ENCODE measurements at regions not wholly inside any gene's neighbourhood (a gene's known extent, or its start where the extent isn't known, plus 50 kb on each side); places are given as distances from the start of the nearest gene placed in this dataset.

- intact Hi-C loops (cut with micrococcal nuclease), result loop anchor here (2.0 to 5.0 kb wide), 3 partner anchors 83 to 779 kb away; no protein-coding TSS in a partner anchor
- ChIA-PET CTCF (interaction anchor here (0.6 to 4.1 kb wide), 95 partner anchors 8 to 1582 kb away, joined by 3 to 101 read pairs (median 5); no protein-coding TSS in a partner anchor), POLR2A (interaction anchor here (0.7 to 1.3 kb wide), 5 partner anchors 16 to 779 kb away, joined by 3 to 4 read pairs (median 4); no protein-coding TSS in a partner anchor)
- Mint-ChIP-seq H3K4me1 (ENCODE audit: insufficient read depth, unreplicated experiment) (no peaks in the 10 kb centered on the region), H3K27ac (ENCODE audit: low read depth, unreplicated experiment) (no peak overlapping the region), H3K9me3 (ENCODE audit: unreplicated experiment) (no peaks in the 10 kb centered on the region), H3K36me3 (ENCODE audit: insufficient read depth, unreplicated experiment) (no peaks in the 10 kb centered on the region), H3K4me3 (ENCODE audit: unreplicated experiment) (no peak overlapping the region), H3K27me3 (ENCODE audit: insufficient read depth, unreplicated experiment) (peaks cover 25% of the 10 kb centered on the region)
- DNase-seq (ENCODE audit: unreplicated experiment), result peak; percentile 61
- BruUV-seq (replicated peaks), result no TSS peak
- peak; percentile 83 for TF ChIP-seq CTCF (IDR thresholded peaks at IDR 0.05; ENCODE audit: unreplicated experiment)
These were observed 89.8 kb upstream of the PAX1 start for GRCh38 chr20:21615617-21616080.

- no peak for TF ChIP-seq CTCF (IDR thresholded peaks at IDR 0.05; ENCODE audit: unreplicated experiment)
- intact Hi-C loops (cut with micrococcal nuclease), result loop anchor here (2.0 to 5.0 kb wide), 3 partner anchors 83 to 778 kb away; no protein-coding TSS in a partner anchor
- Mint-ChIP-seq H3K27me3 (ENCODE audit: insufficient read depth, unreplicated experiment) (peaks cover 18% of the 10 kb centered on the region), H3K36me3 (ENCODE audit: insufficient read depth, unreplicated experiment) (no peaks in the 10 kb centered on the region), H3K4me3 (ENCODE audit: unreplicated experiment) (no peak overlapping the region), H3K9me3 (ENCODE audit: unreplicated experiment) (no peaks in the 10 kb centered on the region), H3K4me1 (ENCODE audit: insufficient read depth, unreplicated experiment) (no peaks in the 10 kb centered on the region), H3K27ac (ENCODE audit: low read depth, unreplicated experiment) (no peak overlapping the region)
- POLR2A ChIA-PET, result interaction anchor here (0.7 to 1.3 kb wide), 5 partner anchors 15 to 779 kb away, joined by 3 to 4 read pairs (median 4); no protein-coding TSS in a partner anchor
- DNase-seq (ENCODE audit: unreplicated experiment), result no peak
- BruUV-seq (replicated peaks), result no TSS peak
- CTCF ChIA-PET, result interaction anchor here (0.6 to 4.1 kb wide), 80 partner anchors 9 to 1485 kb away, joined by 3 to 101 read pairs (median 5); no protein-coding TSS in a partner anchor
These were observed 90.5 kb upstream of the PAX1 start for GRCh38 chr20:21614980-21615379.

GRCh38 chr20:21613512-21613911 lies 92.0 kb upstream of the PAX1 start:
- BruUV-seq (replicated peaks), result no TSS peak

More at GRCh38 chr20:21613512-21613911, 92.0 kb upstream of the PAX1 start:
- H3K4me3 Mint-ChIP-seq (ENCODE audit: unreplicated experiment), result no peak overlapping the region
- intact Hi-C loops (cut with micrococcal nuclease), result no loop called here
- no peaks in the 10 kb centered on the region for H3K4me1 Mint-ChIP-seq (ENCODE audit: insufficient read depth, unreplicated experiment)
- no peak overlapping the region for H3K27ac Mint-ChIP-seq (ENCODE audit: low read depth, unreplicated experiment)
- DNase-seq (ENCODE audit: unreplicated experiment), result peak; percentile 27
- TF ChIP-seq CTCF (IDR thresholded peaks at IDR 0.05; ENCODE audit: unreplicated experiment), result no peak
- no peaks in the 10 kb centered on the region for H3K36me3 Mint-ChIP-seq (ENCODE audit: insufficient read depth, unreplicated experiment)
- peaks cover 12% of the 10 kb centered on the region for H3K27me3 Mint-ChIP-seq (ENCODE audit: insufficient read depth, unreplicated experiment)
- ChIA-PET CTCF (interaction anchor here (0.5 to 4.1 kb wide), 27 partner anchors 10 to 974 kb away, joined by 3 to 101 read pairs (median 5); no protein-coding TSS in a partner anchor), POLR2A (interaction anchor here (0.5 to 0.6 kb wide), 3 partner anchors 84 to 1132 kb away, joined by 3 read pairs; no protein-coding TSS in a partner anchor)
- no peaks in the 10 kb centered on the region for H3K9me3 Mint-ChIP-seq (ENCODE audit: unreplicated experiment)

All from MCF 10A (cell line).